GM19099 (cell line): ENCODE measurements at regions not wholly inside any gene's neighbourhood (a gene's known extent, or its start where the extent isn't known, plus 50 kb on each side); places are given as distances from the start of the nearest gene placed in this dataset.

Experiments used
- POLR2A ChIP-seq: IDR thresholded peaks from 3 replicates; pipeline ENCODE4 v1.6.1; 2011; ENCODE audit warnings: low read depth; ENCODE audit not compliant: insufficient read length; ENCODE audit errors: extremely low read depth

GRCh38 chr3:72041076-72041475 is 256.1 kb upstream of the PROK2 start:
- TF ChIP-seq POLR2A, result no peak

DNA sequence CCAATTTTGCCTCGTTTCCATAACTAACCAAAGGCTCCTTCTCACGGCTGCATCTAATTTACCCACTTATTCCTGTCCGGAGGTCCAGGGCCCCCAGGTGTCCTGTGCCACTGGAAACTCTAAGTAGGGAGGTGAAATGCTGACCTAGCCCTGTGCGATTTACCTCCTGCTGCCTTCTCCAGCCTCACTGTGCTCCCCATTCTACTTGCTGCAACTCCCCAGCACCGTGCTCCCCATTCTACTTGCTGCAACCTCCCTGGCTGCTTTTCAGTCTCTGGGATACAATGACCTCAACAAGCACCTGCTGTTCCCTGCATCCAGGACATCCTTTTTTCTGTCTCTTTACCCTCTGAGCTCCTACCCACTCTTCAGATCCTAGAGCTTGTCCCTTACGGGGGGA is 254.7 kb upstream of the PROK2 start:
- TF ChIP-seq POLR2A, result no peak

DNA sequence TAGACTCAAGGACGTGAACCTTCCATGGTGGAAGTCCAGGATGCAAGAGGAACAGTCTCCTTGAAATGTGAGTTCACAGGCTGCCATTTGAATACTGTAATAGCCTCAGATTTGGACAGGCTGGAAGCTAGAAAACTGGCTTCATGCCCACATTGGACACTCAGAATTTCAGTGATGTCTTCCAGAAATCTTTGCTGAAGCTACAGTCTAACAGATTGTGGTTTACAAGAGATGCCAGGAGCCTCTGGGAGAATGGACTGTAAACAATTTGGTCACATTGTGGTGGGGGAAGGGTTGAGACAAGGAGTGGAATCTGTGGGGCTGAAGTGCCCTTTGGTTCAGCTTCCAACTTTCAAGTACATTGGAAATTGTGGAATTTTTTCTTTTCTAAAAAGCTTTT is 252.0 kb upstream of the PROK2 start:
- no peak for TF ChIP-seq POLR2A

- no peak for TF ChIP-seq POLR2A
Measured at GRCh38 chr3:72035606-72036005, 250.7 kb upstream of the PROK2 start.

GRCh38 chr3:72034986-72035385 is 250.0 kb upstream of the PROK2 start:
- TF ChIP-seq POLR2A, result no peak

DNA sequence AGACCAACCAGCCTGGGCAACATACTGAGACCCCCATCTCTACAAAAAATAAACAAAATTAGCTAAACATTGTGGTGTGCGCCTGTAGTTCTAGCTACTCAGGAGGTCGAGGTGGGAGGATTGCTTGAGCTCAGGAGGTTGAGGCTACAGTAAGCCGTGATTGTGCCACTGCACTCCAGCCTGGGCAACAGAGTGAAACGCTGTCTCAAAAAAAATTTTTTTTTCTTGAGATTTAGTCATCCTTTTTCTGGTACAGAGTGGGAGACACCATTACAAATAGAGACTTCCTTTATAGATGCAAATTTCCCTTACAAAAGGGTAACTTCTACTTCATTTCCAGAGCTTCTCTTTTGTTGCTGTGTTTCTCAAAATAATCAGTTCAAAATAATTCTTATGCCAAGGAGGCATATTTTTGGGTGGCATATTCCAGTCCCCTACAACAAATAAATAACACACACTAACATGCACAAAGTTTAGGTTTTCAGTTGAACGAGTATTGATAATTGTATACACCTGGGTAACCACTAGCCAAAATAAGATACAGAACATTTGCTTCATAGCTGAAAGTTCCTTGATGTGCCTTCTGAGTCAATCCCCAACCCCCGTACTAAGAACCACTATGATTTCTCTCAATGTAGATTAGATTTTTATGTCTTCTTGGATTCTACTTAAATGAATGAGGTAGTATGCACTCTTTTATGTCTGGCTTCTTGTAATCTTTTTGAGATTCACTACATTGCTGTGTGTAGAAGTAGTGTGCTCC is 248.9 kb upstream of the PROK2 start:
- TF ChIP-seq POLR2A, result no peak

DNA sequence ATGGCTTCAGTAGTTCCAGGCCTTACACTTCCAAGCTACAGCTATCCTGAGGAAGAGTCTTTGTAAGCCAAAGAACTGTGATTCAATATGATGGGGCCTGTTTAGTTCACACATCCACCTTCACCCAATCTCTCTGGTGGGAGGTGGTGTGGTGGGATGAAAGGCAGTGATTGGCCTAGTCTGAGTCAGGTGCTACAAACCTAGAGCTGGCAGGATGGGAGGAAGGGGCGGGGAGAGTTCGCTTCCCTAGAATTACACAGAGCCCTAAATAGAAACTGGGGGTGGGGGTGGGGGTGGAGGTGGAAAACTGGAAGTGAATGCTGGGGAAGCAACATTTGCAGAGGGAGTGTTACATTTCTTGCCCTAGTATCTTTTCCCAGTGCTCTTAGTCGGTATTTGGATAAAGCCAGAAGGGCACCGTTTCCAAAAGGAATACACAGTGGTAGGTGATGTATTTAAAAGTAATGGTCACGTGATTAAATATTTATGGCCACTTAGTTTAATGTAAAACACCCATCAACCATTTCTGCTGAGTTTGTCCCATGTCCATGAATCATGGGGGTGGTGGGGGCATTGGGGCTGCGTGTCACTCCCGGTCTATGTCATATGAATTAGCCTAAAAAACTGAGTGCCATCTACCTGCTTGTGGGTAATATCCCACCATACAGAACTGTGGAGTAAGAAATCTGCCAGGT is 247.6 kb upstream of the PROK2 start:
- no peak for TF ChIP-seq POLR2A

- no peak for TF ChIP-seq POLR2A
Measured at GRCh38 chr3:72031581-72031980, 246.6 kb upstream of the PROK2 start.

- TF ChIP-seq POLR2A, result no peak
Measured at GRCh38 chr3:72022027-72022426, 237.1 kb upstream of the PROK2 start.

DNA sequence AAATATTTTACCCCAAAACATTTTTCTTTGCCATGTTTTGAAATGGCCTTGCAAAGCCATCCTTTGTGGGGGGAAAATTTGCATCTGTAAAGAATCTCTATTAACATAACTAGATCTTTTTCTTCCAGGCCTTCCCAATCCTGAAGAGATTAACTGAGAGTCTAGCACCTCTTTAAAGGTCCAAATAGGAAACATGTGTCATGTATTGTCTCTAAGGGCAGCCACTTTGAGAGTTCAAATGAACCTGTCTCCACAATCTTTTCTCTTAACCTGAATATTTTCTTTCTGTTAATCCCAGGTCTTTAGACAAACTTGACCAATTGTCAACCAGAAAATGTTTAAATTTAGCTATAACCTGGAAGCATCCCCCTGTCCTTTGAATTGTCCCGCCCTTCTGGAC is 236.6 kb upstream of the PROK2 start:
- TF ChIP-seq POLR2A, result no peak

- no peak for TF ChIP-seq POLR2A
Measured at GRCh38 chr3:72018343-72018984, 233.5 kb upstream of the PROK2 start.

DNA sequence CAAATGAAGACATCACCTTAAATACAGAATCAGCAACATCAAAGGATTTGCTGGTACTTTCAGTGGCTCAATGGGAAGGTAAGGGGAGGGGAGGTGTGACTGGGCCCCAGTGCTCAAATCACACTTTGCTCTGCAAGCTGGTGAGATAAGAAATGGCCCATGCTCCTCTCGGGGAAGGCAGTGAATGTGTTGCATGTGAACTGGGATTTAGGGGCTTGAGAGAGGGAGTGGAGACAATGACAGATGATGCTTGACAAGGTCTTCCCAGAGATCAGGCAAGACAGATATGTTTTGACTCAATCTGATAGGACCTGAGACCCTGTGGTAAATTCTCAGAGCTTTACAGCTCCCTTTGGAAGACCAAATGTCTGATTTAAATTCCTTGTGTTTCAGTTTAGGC is 233.0 kb upstream of the PROK2 start:
- TF ChIP-seq POLR2A, result no peak

- TF ChIP-seq POLR2A, result no peak
Measured at GRCh38 chr3:72017311-72017710, 232.4 kb upstream of the PROK2 start.

GRCh38 chr3:72015463-72015862 is 230.5 kb upstream of the PROK2 start:
- no peak for TF ChIP-seq POLR2A

DNA sequence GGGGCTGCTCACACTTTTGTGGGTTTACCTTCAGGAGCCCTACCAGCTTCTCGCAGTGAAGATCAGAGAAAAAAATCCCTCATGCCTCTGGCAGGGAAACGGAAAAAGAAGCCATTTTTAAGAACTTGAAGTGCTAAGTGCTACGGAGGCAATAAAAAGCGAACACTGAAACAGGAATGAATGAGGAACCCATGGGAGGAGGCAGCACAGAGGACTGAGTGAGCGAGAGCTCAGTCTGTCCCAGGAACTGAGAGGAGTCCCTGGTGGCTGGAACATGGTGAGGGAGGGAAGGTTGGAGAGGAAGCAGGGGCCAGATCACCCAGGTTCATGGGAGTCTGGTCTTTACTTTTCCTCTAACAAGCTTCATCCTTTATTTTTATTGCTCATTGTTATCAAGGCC is 228.1 kb upstream of the PROK2 start:
- TF ChIP-seq POLR2A, result no peak

GRCh38 chr3:72012363-72012762 is 227.4 kb upstream of the PROK2 start:
- TF ChIP-seq POLR2A, result no peak
